ENCODE measurements at regions not wholly inside any gene's neighbourhood (a gene's known extent, or its start where the extent isn't known, plus 50 kb on each side); places are given as distances from the start of the nearest gene placed in this dataset.
A peak's percentile ranks its signal among the peaks of the same experiment; 100 is the strongest.

GRCh38 chr9:26165426-26165825 is 487.2 kb upstream of the TUSC1 start:
- no peak for DNase-seq (ENCODE audit: low read depth)
- H3K4me3 ChIP-seq (ENCODE audit: low read depth, low read length): no peak overlapping the region
- no peak for TF ChIP-seq CTCF (IDR thresholded peaks at IDR 0.05; ENCODE audit: insufficient read depth, low read depth, low read length, missing control alignments)

- no peak overlapping the region for H3K4me3 ChIP-seq (ENCODE audit: low read depth, low read length)
- no peak for DNase-seq (ENCODE audit: low read depth)
- TF ChIP-seq CTCF (IDR thresholded peaks at IDR 0.05; ENCODE audit: insufficient read depth, low read depth, low read length, missing control alignments): no peak
Measured at GRCh38 chr9:26163931-26164330, 485.7 kb upstream of the TUSC1 start.

- TF ChIP-seq CTCF (IDR thresholded peaks at IDR 0.05; ENCODE audit: insufficient read depth, low read depth, low read length, missing control alignments): no peak
- H3K4me3 ChIP-seq (ENCODE audit: low read depth, low read length): no peak overlapping the region
- DNase-seq (ENCODE audit: low read depth): no peak
Measured at GRCh38 chr9:26159575-26160392, 481.5 kb upstream of the TUSC1 start.

GRCh38 chr9:26158631-26159150 is 480.4 kb upstream of the TUSC1 start:
- no peak for DNase-seq (ENCODE audit: low read depth)
- H3K4me3 ChIP-seq (ENCODE audit: low read depth, low read length): no peak overlapping the region
- TF ChIP-seq CTCF (IDR thresholded peaks at IDR 0.05; ENCODE audit: insufficient read depth, low read depth, low read length, missing control alignments): no peak

- peak; percentile 1 for DNase-seq (ENCODE audit: low read depth)
- TF ChIP-seq CTCF (IDR thresholded peaks at IDR 0.05; ENCODE audit: insufficient read depth, low read depth, low read length, missing control alignments): no peak
- no peak overlapping the region for H3K4me3 ChIP-seq (ENCODE audit: low read depth, low read length)
Measured at GRCh38 chr9:26157411-26157810, 479.2 kb upstream of the TUSC1 start.

- no peak overlapping the region for H3K4me3 ChIP-seq (ENCODE audit: low read depth, low read length)
- TF ChIP-seq CTCF (IDR thresholded peaks at IDR 0.05; ENCODE audit: insufficient read depth, low read depth, low read length, missing control alignments): no peak
- no peak for DNase-seq (ENCODE audit: low read depth)
Measured at GRCh38 chr9:26152350-26152749, 474.1 kb upstream of the TUSC1 start.

GRCh38 chr9:26148128-26148527 is 469.9 kb upstream of the TUSC1 start:
- TF ChIP-seq CTCF (IDR thresholded peaks at IDR 0.05; ENCODE audit: insufficient read depth, low read depth, low read length, missing control alignments): no peak
- DNase-seq (ENCODE audit: low read depth): no peak
- H3K4me3 ChIP-seq (ENCODE audit: low read depth, low read length): no peak overlapping the region

All from GM12865 (cell line).